IPS DF 19.7 (cell line): ENCODE measurements at regions not wholly inside any gene's neighbourhood (a gene's known extent, or its start where the extent isn't known, plus 50 kb on each side); places are given as distances from the start of the nearest gene placed in this dataset.

Experiments
- DNase-seq: peaks from one replicate; pipeline ENCODE4 v3.0.0-alpha.2; 2013; ENCODE audit warnings: low read depth, low spot score

DNA sequence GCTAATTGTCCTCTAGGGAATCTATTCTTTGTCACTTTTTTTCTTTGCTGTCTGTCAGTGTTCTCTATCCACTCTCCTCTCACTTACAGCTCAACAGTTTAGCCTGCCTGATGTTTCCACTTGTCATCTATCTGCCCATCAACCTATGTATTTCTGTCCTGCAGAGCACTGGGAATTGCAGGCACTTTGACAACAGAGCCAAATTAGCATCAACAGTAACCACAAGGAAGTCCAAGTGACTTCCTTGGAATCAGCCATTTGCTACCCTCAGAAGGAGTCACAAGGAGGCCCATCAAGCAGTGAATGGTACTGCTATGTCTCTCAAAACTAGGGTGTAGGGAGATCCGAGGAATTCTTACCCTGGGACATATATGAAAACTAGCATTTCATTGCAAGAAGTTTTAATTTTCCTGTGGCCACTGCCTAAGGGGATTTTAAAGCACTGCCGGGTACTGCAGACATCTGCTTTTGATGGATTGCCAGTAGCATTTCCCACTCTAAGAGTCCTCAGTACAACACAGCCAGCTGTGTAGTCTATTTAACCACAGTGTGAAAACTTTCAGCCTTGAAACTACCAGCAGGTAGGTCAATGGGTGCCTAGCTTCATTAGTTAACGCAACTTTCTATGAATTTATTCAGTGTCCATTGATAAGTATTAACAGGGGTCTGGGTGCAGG, 898.8 kb downstream of the NTRK3 start:
- no peak for DNase-seq

DNA sequence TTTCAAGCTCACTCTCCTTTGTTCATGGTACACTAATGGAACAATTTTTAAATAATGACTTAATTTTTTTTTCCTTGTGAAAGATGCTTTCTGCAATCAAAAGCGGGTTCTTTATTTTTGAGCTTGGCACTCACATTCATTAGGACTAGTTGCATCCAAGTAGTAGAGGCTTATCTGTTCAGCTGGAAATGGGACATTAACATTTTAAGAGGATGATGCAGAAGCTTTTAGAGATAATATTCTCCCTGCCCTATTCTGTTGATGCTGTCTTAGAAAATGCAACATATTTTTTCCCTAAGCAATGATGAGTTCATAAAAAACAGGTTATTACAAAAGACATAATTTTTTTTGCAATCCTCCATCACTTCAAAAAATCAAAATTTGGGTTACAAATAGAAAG, 900.6 kb downstream of the NTRK3 start:
- DNase-seq, result no peak

DNA sequence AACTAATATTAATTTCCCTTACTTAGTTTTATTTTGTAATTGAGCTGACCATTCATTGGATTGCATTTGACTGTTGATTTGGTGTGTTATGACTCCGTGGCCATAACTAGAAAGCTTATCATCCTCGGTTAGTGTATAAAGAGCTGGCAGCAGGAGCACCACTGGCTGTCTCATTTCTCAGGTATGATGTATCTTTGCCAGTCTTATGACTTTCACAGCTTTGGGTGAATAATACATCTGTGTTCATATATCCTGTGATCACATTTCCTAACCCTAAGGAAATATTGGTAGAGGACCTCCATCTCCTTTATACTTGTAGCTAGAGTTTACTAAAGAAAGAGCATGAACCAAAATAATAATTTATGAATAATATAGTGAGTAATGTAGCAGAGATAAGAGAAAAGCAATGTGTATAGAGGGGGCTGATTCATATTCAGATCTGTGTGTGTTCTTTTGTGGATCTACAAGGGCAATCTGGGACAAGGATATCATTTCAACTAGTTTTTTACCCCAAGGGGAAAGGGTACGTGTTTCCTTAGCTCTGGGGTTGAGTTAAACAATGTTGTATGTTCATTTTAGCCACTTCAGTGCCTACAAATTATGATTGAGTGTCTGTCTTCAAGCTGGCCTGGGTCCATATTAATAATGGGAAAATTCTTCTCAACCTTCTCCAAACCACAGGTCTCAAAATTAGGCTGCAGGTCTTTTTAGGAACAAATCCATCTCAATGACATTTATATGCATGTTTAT, 901.7 kb downstream of the NTRK3 start:
- no peak for DNase-seq

DNA sequence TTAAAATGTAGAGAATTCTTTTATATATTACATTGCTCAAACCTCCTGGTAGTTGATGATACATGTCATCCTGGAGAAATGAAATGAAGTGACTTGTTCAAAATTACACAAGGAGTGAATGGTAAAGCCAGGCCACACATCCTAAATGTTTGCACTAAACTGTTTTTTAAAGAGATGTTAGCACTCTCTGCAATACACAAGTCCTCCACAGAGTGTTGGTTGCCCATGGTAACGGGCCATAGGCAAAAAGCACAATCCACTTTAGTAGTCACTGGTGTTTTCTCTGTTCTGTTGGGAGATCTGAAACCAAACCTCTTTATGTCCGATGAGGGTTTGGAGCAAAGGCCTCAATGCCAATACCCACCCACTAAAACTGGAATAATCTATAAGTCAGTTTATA, 907.4 kb downstream of the NTRK3 start:
- no peak for DNase-seq

DNA sequence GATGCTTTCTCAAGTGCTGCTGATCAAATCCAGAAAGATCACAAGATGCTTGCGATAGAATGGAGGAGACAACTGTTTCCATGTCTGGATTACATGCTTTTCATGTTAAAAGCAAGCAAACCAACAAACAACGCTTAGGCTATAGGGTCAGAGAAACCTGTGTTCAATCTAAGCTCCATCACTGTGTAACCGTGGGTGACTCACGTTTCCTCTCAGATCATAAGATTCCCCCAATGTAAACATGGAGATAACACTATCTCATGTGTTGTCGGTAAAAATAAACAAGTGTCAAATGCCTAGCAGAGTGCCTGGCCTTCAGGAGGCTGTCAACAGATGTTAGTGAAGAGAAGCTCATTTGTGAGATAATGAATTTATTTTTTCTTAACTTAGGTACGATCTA, 907.8 kb downstream of the NTRK3 start:
- no peak for DNase-seq

DNA sequence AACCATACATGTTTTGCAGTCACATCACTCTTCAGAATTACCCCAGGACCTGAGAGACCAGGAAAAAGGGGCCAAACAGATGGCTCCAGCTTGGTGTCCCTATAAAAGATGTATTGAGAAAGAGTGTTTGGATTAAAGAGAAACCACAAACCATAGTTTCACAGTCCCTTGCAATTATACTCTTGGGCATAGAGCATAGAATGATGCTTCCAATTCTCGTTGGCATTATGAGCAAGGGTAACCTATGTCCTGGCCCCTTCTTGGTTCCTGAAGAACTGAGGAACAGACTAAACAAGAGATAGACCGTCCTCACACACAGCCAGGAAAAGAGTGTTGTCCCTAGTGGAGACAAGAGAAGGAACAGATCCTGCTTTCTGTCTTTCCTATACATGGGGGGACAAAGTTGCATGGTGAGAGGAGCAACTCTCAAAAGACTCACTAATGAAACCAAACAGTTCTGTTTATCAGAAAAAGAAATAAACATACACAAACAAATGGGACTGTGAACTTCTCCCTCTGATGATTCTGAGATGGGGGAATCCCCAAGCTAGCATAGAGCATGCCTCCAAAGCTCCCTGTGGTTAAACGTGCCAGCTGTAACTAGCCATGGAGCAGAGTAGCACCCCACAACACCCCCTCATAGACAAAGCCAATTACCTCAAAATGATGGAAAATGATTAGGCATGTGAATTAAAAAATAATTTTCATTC, 908.6 kb downstream of the NTRK3 start:
- DNase-seq, result no peak

DNA sequence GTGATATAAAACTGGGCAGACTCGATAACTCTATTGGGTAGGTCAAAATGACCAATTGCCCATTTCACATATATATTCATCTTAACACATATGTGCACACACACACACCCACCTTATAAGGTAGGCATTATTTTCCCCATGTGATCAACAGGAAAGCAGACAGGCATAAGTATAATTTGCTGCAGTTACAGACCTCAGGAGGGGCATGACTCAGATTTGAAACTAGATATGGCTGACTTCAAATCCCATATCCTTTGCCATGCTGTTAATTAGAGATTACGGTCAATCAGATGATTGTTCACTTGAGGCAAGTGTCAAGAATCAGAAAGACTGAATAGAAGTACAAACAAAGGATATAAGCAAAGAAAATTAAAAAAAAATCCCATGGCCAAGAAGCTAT, 910.6 kb downstream of the NTRK3 start:
- no peak for DNase-seq

DNA sequence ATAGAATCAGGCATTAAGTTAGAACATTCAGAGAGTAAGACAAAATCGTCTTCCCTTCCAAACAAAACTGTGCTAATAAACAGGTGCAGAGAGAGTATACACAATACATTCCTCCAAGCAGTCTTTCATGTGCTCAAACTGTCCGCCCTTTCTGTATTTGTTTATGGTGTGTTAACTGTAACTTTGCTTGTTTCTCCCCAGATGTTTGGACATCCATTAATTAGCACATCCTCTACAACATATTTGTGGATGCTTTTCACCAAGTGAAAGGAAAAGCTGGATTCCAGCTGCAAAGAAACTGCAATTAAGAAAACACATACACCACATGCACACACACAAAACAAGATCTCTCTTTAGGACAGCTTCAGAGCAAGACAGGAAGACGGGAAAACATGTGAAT, 912.6 kb downstream of the NTRK3 start:
- DNase-seq, result no peak

DNA sequence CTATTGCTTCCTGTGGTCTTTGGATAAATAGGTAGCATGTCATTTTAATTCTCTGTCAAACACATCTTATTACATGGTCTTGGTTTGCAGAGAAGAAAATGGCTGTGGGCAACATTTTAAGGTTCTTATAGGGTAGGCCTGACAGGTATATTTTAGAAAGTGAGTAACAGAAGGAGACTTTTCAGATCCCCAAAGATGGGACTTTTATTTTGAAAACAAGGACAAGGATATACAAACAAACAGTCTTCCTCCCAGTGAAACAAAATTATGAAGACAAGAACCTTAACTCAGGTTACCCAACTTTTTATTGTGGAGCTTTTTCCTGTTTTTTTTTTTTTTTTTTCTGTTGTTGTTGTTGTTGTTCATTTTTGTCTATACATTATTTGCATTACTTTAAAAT, 916.2 kb downstream of the NTRK3 start:
- no peak for DNase-seq

DNA sequence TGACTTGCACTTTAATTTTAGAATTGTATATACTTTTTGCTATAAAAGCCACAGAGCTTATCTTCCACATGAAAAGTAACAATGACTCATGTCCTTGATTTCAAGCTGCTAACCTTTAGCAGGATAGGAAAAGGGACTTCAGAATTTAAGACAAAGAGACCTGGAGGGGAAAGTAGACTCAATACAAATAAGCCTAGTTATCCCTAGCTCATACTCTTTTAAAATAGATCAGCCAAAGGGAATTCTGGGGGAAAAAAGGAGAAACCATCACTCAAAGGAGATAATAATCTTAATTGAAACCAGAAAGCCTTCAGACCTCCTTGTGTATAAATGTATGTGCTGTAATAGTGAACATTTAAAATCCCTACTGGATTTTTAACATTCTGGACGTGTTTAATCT, 930.3 kb downstream of the NTRK3 start:
- no peak for DNase-seq

DNA sequence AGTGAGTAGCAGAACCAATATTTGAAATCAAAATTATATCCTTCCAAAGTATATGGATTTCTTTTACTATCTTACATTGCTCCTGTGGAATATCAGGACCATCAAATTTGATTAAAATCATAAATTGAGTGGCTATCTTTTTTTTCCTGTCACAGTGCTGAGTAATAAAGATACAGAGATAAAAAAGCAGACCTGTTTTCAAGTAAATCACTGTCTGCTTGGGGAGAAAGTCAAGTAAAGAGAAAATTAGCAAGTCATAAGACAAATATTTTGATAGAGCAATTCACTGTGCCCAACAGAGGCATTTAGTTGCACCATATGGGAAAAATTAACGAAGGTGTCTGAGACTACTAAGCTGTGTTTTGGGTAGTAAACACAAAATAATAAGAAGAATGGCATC, 933.7 kb downstream of the NTRK3 start:
- no peak for DNase-seq

DNA sequence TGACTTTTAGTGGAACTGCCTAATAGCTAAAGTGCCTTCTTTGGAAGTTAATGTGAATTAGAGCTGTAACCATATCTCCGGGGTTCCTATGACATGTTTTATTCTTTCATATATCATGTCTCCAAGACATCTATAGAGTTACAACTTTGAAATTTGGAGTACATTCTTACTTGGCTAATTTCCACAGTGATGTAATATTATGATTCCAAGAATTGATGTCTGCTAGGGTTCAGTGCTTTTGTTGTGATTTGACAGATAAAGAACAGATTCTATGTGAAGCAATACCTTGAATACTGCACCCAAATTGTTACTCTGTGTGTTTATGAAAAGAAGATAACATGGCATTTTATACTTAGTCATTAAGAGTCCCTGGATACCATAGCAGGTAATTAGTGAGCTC, 934.3 kb downstream of the NTRK3 start:
- DNase-seq, result no peak

DNA sequence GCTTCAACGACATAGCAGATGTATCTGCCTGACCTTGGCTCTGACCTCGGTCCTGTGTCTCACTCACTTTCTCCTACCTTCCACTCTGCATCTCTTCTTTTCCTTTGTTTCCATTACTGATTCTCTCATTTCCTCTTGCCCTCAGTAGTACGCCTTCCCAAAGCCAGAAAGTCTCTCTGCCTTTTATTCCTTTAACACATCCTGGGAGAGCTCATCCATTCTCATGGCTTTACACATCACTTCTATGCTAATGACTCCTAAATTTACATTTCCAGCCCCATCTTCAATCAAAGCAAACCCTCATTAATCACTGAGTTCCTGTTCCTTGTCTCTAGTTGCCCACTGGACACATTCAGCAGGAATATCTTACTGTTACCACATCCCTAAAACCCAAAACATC, 938.6 kb downstream of the NTRK3 start:
- DNase-seq, result no peak

DNA sequence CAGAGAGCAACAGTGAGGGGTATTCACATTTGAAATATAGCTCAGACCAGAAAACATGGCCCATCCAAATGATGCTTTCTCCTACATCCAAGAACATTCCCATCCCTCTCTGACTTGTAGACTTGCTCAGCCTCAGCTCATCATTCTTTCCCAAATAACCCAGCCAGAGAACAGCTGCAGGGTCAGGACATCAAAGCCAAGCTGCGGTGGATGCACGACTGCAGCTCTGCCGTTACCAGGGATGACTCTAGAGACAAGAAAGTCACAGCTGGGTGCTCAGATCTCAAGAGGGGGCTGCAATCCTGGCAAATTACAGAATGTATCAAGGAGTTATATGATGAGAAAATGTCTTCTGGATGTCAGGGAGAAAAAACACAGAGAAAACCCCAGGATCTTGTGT, 944.3 kb downstream of the NTRK3 start:
- DNase-seq, result no peak

DNA sequence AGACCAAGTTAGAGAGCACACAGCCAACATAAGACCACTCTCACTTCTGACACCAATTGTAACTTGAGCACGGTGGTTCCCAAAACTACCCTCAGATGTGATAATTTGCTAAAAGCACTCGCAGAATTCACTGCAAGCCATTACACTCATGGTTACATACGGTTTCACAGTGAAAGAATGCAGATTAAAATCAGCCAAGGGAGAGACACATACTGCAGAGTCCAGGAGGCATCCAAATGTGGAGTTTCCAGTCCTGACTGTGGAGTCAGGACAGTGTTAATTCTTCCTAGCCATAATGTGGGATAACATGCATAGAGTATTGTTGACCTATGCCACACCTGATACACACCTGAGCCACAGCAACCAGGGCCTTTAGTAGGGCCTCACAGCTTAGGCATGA, 956.4 kb downstream of the NTRK3 start:
- DNase-seq, result no peak

DNA sequence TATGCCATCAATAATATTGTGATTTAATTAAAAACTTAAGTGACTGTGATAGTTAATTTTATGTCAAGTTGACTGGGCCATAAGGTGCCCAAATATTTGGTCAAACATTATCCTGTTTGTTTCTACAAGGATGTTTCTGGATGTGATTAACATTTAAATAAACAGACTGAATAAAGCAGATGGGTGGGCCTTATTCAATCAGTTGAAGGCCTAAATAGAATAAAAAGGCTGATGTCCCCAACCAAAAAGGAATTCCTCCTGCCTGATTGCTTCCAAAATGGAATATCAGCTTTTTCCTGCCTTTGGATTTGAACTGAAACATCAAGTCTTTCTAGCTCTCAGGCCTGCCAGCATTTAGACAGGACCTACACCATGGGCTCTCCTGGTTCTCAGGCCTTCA, 961.7 kb downstream of the NTRK3 start:
- no peak for DNase-seq

DNA sequence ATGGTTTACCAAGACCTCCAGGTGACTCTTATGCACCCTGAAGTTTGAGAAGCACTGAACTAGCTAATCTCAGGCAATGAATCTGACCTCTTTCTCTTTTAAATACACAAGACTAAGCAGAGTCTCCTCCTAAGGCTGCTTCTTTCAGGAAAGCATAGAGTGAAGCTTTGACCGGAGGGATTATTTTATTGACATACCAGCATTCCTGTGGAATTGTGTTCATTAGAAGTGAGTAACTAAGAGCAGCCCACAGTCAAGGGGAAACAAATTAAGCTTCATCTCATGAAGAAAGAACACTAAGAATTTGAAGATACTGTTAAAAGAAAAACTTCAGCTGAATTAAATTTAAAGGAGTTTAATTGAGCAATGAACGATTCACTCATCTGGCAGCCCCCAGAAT, 963.5 kb downstream of the NTRK3 start:
- DNase-seq, result no peak

DNA sequence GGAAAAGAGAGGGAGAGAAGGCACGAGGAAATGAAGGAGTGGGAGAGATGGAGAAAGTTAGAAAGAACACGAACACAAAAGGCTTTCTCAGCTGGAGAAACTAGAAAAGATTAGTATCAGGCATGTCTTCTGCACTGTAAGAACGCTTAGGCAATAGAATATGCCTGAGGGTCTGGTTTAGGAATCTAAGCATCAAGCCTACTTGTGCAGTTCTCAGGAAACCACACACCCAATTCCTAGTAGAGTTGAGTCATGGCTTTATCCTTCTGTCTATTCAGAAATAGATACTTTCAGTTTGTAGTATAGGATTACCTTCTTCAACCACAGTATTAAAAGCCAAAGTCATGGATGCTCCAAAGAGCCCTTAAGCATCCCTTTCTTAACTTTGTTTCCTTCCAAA, 969.4 kb downstream of the NTRK3 start:
- no peak for DNase-seq

DNA sequence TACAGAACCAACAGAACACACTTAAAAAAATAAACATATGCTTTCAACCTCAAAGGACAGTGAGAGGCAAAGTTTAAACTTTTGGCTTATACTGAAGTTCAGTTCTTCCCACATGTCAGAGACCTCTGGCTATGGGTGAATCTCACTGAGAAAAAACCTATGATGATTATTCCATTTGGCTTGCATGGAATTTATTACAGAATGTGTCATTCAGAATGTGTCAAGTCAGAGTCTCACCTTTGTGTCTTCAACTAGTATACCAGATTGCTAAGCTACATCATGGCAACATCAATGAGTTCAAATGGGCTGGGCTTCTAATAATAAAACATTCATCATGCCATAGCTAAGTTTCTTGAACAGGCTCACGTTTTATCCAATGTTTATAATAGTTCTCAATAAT, 987.0 kb downstream of the NTRK3 start:
- DNase-seq, result no peak

DNA sequence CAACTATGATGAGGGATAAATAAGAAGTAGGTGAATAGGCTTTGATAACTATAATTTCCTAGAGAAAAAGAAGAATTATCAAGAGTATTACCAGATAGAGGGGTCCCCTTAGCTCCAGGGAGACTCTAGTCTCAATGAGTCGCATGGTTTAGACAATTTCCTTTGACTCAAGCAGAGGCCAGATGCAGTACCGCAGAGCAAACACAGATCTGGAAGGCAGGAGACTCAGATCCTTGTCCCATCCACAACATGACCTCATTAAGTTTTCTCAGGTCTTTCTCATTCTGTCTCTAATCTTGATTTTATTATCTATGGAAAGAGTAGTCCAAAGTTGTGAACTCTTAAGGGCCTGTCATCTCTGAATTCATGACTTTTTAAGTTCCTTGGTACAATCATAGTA, 987.9 kb downstream of the NTRK3 start:
- no peak for DNase-seq

DNA sequence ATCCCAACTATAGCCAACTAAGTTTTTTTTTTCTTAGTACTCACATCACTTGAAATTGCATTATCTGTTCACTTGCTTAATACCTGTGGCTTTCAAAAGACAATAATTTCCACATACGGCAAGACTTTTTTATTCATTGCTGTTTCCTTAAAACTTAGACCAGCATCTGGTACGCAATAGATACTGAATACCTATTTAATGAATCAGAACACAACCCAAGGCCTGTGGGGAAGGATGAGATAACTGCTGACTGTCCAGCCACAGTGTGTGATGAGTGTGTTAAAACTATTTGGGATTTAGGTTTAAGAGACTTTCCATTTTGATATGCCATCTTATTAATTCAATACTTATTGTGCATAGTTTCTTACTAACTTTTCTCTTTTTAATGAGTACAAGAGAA, 988.7 kb downstream of the NTRK3 start:
- DNase-seq, result no peak

DNA sequence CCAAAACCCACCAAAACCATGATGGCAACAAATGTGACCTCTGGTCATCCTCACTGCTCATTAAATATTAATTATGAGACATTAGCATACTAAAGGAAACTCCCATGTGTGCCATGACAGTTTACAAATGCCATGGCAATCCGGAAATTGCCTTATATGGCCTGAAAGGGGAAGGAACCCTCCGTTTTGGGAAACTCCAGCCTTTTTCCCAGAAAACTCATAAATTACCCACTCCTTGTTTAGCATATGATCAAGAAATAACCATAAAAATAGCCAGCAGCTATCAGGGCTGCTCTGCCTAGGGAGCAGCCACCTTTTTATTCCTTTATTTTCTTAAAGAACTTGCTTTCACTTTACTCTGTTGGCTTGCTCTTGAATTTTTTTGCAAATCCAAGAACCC, 992.7 kb downstream of the NTRK3 start:
- DNase-seq, result no peak

DNA sequence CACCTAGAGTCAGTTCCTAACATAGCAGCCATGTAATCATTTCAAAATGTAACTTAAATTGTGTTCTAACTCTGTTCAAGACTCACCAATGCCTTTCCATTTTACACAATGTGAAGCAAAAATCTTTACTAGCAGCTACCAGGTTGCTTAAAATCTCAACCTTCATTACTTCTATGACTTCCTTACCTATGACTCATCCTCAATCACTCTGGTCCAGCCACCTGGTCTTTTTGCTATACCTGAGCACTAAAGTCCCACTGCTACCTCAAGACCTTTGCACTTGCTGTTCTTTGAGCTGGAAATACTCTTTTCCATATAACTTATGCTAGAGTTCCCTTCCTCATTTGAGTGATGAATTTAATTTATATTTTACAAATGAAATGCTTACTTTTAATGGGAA, 993.2 kb downstream of the NTRK3 start:
- no peak for DNase-seq
